Immature natural killer cell (primary cell): ENCODE measurements at regions not wholly inside any gene's neighbourhood (a gene's known extent, or its start where the extent isn't known, plus 50 kb on each side); places are given as distances from the start of the nearest gene placed in this dataset.

Source experiments
- DNase-seq, 3 donors: peaks; one replicate each; pipeline ENCODE4 v3.0.0; 2022; ENCODE audit warnings: mixed read lengths in 1 of 3
- H3K27ac Mint-ChIP-seq, 6 donors: one replicate each; pipeline ENCODE4 v1.8.0; 2020; ENCODE audit warnings: mixed read lengths in 6 of 6, mild to moderate bottlenecking in 5 of 6, inconsistent platforms in 4 of 6, moderate library complexity in 3 of 6
- H3K27me3 Mint-ChIP-seq, 3 donors: one replicate each; pipeline ENCODE4 v1.8.0; 2020 to 2021; ENCODE audit warnings: low read depth in 3 of 3, mild to moderate bottlenecking in 3 of 3, mixed read lengths in 3 of 3, moderate library complexity in 3 of 3, inconsistent platforms in 1 of 3
- H3K36me3 Mint-ChIP-seq, 3 donors: one replicate each; pipeline ENCODE4 v1.8.0; 2020; ENCODE audit warnings: mixed read lengths in 3 of 3, inconsistent platforms in 2 of 3, mild to moderate bottlenecking in 2 of 3
- H3K4me1 Mint-ChIP-seq, 2 donors: one replicate each; pipeline ENCODE4 v1.8.0; 2020; ENCODE audit warnings: inconsistent platforms in 2 of 2, mild to moderate bottlenecking in 2 of 2, mixed read lengths in 2 of 2, moderate library complexity in 1 of 2
- H3K4me3 Mint-ChIP-seq, 5 donors: one replicate each; pipeline ENCODE4 v1.8.0; 2020; ENCODE audit warnings: mild to moderate bottlenecking in 5 of 5, mixed read lengths in 5 of 5, inconsistent platforms in 3 of 5, moderate library complexity in 3 of 5
- H3K9me3 Mint-ChIP-seq, 6 donors: one replicate each; pipeline ENCODE4 v1.8.0; 2020; ENCODE audit warnings: mild to moderate bottlenecking in 6 of 6, mixed read lengths in 6 of 6, inconsistent platforms in 4 of 6, moderate library complexity in 3 of 6

GRCh38 chr4:161143375-161143774 lies 1020.4 kb downstream of the FSTL5 start:
- H3K4me3 Mint-ChIP-seq, result no peak overlapping the region
- peaks cover 7 to 61% (median 28%) of the 10 kb centered on the region in 6 donors for H3K9me3 Mint-ChIP-seq
- peaks cover 0 to 1% (median 0%) of the 10 kb centered on the region in 3 donors for H3K27me3 Mint-ChIP-seq
- H3K36me3 Mint-ChIP-seq, result peaks cover 0 to under 1% (median 0%) of the 10 kb centered on the region in 3 donors
- DNase-seq, result no peak
- H3K27ac Mint-ChIP-seq, result no peak overlapping the region
- no peaks in the 10 kb centered on the region for H3K4me1 Mint-ChIP-seq

- Mint-ChIP-seq H3K36me3 (peaks cover 0 to 4% (median 0%) of the 10 kb centered on the region in 3 donors), H3K27me3 (peaks cover 0 to 2% (median 0%) of the 10 kb centered on the region in 3 donors)
- no peak for DNase-seq
These were observed 1029.0 kb downstream of the FSTL5 start for GRCh38 chr4:161134795-161135194.

DNA sequence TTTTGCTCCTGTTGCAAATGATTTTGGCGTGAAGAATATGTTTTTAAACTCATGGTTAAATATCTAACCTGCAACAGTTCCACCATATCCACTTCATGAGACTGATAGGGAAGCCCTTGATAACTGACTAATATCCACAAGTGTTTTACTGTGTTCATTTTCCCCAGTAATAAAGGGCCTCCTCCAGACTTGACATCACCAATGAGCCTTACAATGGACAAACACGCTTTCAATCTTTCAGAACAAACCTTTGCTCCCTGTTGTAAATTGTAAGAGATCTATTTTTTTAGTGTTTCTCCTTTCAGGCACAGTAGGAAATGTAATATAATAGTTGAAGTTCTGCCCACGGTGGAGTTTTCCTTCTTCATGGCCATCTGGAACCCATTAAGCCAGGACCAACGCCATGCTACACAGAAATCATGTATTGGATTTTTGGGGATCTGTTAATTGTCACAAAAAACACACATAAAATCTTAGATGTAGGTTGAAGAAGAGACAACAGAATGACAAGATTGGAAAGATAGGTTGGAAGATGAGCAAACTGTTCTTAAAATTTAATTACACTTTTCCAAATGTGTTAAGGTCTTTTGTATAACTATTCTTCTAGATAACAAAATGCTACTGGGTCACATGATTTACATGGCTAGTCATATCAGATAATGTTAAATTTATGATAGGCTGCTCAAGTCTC lies 1030.1 kb downstream of the FSTL5 start:
- no peak overlapping the region for H3K27ac Mint-ChIP-seq
- peaks cover 0 to 65% (median 25%) of the 10 kb centered on the region in 6 donors for H3K9me3 Mint-ChIP-seq
- no peak overlapping the region for H3K4me3 Mint-ChIP-seq
- DNase-seq, result no peak
- peaks cover 0 to 8% (median 0%) of the 10 kb centered on the region in 3 donors for H3K36me3 Mint-ChIP-seq
- H3K27me3 Mint-ChIP-seq, result peaks cover 0 to 2% (median 0%) of the 10 kb centered on the region in 3 donors
- no peaks in the 10 kb centered on the region for H3K4me1 Mint-ChIP-seq

More at GRCh38 chr4:161134795-161135194, 1029.0 kb downstream of the FSTL5 start:
- Mint-ChIP-seq H3K27ac (no peak overlapping the region), H3K4me1 (no peaks in the 10 kb centered on the region), H3K4me3 (no peak overlapping the region), H3K9me3 (peaks cover 2 to 62% (median 23%) of the 10 kb centered on the region in 6 donors)

- H3K27ac Mint-ChIP-seq, result no peak overlapping the region
- no peak for DNase-seq
- H3K27me3 Mint-ChIP-seq, result peaks cover 0 to 2% (median 0%) of the 10 kb centered on the region in 3 donors
- H3K9me3 Mint-ChIP-seq, result peaks cover 3 to 67% (median 21%) of the 10 kb centered on the region in 6 donors
- peaks cover 0 to 4% (median 0%) of the 10 kb centered on the region in 3 donors for H3K36me3 Mint-ChIP-seq
- H3K4me3 Mint-ChIP-seq, result no peak overlapping the region
- no peaks in the 10 kb centered on the region for H3K4me1 Mint-ChIP-seq
These were observed 1030.9 kb downstream of the FSTL5 start for GRCh38 chr4:161132715-161133425.

DNA sequence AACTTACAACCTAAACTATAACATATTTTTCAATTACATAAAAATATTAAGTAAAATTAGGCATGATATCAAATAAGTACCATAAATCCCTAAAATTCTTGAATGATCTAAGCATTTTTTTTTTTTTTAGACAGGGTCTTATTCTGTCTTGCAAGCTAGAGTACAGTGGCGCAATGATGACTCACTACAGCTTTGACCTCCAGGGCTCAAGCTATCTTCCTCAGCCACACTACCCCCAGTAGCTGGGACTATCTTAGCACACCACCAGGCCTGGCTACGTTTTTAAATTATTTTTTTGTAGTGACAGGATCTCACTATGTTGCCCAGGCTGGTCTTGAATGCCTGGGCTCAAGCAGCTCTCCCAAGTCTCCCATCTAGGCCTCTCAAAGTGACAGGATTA lies 1042.3 kb downstream of the FSTL5 start:
- Mint-ChIP-seq H3K4me3 (no peak overlapping the region), H3K36me3 (no peaks in the 10 kb centered on the region), H3K27me3 (no peaks in the 10 kb centered on the region), H3K27ac (no peak overlapping the region), H3K9me3 (peaks cover 21 to 35% (median 27%) of the 10 kb centered on the region in 6 donors), H3K4me1 (no peaks in the 10 kb centered on the region)
- DNase-seq, result no peak

DNA sequence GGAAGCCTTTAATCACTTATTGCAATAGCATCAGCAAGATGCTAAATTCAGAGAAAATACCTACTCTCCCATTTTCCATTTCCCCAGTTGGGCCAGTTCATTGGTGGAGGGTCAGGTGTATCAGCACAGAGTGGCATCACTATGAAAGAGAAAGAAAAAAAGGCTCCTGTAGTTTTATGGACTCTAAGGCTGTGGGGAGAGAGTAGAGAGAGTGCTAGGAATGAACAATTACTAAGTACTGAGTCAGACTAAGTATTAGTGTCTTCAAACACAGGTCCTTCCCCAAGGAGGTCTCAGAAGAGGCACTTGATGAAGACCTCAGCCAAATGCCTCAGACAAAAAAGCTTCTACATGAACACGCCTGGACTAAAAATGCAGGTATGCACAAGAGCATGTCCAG lies 1061.9 kb downstream of the FSTL5 start:
- Mint-ChIP-seq H3K9me3 (peaks cover 12 to 63% (median 35%) of the 10 kb centered on the region in 6 donors), H3K4me3 (no peak overlapping the region), H3K27ac (no peak overlapping the region), H3K27me3 (no peaks in the 10 kb centered on the region), H3K4me1 (no peaks in the 10 kb centered on the region), H3K36me3 (peaks cover 0 to 3% (median 0%) of the 10 kb centered on the region in 3 donors)
- no peak for DNase-seq

GRCh38 chr4:161097821-161098220 lies 1066.0 kb downstream of the FSTL5 start:
- Mint-ChIP-seq H3K9me3 (peaks cover 5 to 28% (median 16%) of the 10 kb centered on the region in 6 donors), H3K27me3 (no peaks in the 10 kb centered on the region), H3K4me3 (no peak overlapping the region), H3K27ac (no peak overlapping the region), H3K36me3 (peaks cover 0 to 3% (median 0%) of the 10 kb centered on the region in 3 donors), H3K4me1 (no peaks in the 10 kb centered on the region)
- DNase-seq, result no peak

GRCh38 chr4:161061046-161061445 lies 1102.8 kb downstream of the FSTL5 start:
- Mint-ChIP-seq H3K27ac (no peak overlapping the region), H3K9me3 (peaks cover 5 to 24% (median 14%) of the 10 kb centered on the region in 6 donors), H3K36me3 (no peaks in the 10 kb centered on the region), H3K4me3 (no peak overlapping the region), H3K4me1 (no peaks in the 10 kb centered on the region), H3K27me3 (peaks cover 0 to 2% (median 0%) of the 10 kb centered on the region in 3 donors)
- DNase-seq, result no peak
